Fibroblast of villous mesenchyme (primary cell): ENCODE measurements at regions not wholly inside any gene's neighbourhood (a gene's known extent, or its start where the extent isn't known, plus 50 kb on each side); places are given as distances from the start of the nearest gene placed in this dataset.

ENCODE experiments used
- DNase-seq: peaks from one replicate; pipeline ENCODE4 v3.0.0-alpha.2; 2010; ENCODE audit warnings: low read depth
- H3K4me3 ChIP-seq: 2 replicates; pipeline ENCODE4 v1.5.1; 2011; ENCODE audit warnings: low read depth, mild to moderate bottlenecking, low read length
- TF ChIP-seq, protein P1 (sequence below): IDR thresholded peaks from 2 replicates; pipeline ENCODE4 v1.5.1; 2012; ENCODE audit warnings: low read depth, mild to moderate bottlenecking, low read length; ENCODE audit not compliant: insufficient read depth

DNA sequence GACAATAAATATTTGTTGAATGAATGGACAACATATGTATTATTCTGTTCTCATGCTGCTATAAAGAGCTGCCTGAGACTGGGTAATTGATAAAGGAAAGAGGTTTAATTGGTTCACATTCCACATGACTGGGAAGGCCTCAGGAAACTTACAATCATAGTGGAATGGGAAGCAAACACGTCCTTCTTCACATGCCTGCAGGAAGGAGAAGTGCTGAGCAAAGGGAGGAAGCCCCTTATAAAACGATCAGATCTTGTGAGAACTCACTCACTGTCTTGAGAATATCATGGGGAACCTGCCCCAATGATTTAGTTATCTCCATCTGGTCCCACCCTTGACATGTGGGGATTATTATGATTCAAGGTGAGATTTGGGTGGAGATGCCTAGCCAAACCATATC lies 233.9 kb upstream of the AADAT start:
- H3K4me3 ChIP-seq = no peak overlapping the region
- DNase-seq = no peak
- TF ChIP-seq, protein P1, sequence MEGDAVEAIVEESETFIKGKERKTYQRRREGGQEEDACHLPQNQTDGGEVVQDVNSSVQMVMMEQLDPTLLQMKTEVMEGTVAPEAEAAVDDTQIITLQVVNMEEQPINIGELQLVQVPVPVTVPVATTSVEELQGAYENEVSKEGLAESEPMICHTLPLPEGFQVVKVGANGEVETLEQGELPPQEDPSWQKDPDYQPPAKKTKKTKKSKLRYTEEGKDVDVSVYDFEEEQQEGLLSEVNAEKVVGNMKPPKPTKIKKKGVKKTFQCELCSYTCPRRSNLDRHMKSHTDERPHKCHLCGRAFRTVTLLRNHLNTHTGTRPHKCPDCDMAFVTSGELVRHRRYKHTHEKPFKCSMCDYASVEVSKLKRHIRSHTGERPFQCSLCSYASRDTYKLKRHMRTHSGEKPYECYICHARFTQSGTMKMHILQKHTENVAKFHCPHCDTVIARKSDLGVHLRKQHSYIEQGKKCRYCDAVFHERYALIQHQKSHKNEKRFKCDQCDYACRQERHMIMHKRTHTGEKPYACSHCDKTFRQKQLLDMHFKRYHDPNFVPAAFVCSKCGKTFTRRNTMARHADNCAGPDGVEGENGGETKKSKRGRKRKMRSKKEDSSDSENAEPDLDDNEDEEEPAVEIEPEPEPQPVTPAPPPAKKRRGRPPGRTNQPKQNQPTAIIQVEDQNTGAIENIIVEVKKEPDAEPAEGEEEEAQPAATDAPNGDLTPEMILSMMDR = no peak

DNA sequence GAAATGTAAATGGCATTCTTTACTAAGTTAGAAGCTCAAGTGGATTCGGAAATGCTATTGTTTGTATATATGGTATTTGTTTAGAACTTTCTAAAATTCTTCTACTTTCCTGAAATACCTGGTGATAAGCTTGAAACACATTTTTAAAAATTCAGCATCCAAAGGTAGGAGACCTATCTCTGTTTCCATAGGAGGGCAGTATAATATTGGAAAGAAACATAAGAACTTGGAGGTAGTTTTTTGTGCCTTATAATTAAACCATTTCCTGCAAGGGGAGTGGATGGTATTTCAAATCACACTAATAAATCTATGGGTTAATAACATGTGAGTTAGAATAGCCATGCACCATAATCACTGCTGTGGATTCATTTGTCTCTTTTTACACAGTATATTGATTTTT lies 217.4 kb upstream of the AADAT start:
- DNase-seq = no peak
- H3K4me3 ChIP-seq = no peak overlapping the region
- TF ChIP-seq, protein P1 = no peak

DNA sequence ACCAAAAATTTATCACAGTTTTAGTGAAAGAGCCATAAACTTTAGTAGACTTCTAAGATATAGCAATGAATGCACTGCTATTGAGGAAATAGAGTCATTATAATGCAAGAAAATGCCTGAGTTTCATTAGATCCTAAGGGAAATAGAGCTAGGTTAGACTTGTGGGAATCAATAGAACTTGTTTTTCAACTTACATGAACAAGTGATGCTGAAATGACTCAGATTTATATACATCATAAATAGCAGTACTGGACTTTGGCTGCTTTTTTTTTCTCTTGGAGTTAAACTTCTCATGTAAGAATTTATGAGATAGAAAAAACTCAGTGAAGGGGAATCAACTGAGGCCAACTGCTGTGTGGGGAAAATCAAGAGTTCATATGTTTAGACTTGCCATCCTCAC lies 216.5 kb upstream of the AADAT start:
- no peak overlapping the region for H3K4me3 ChIP-seq
- no peak for DNase-seq
- TF ChIP-seq, protein P1 = no peak

DNA sequence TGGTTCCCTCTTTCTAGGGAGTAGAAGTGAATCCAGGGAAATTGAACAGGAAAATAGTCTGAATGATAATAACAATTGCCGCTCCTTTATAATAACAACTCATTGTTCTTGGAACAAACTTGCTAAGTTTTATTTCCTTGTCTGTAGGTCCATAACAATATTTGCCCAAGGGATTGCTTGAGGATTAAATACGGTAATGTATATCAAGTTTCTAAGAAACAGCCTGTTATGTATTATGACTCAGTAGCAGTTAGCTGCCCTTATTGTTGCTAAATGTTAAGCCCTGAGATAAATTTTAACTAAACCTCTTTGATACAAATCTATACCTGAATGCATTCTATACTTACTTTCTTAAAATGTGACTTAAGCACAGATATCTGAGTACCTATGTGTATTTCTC lies 215.9 kb upstream of the AADAT start:
- DNase-seq = no peak
- TF ChIP-seq, protein P1 = no peak
- H3K4me3 ChIP-seq = no peak overlapping the region

DNA sequence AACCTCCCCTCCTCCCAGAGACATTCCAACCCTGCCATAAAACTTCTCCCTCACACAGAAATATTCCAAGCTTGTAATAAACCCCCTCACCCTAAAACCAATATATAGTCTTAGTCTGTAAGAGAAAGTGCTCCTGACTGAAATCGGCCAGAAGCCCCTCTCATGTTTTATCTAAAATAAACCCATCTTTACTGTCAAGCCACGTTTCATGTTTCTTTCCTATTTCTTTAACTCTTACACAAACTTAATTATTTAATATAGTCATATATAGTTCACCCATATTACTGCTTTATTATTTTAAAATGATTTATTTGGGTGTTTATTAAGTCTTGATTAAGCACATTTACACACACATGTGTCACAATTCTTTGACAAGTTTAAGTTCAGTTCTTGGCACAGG lies 191.3 kb upstream of the AADAT start:
- no peak overlapping the region for H3K4me3 ChIP-seq
- DNase-seq = no peak
- TF ChIP-seq, protein P1 = no peak

DNA sequence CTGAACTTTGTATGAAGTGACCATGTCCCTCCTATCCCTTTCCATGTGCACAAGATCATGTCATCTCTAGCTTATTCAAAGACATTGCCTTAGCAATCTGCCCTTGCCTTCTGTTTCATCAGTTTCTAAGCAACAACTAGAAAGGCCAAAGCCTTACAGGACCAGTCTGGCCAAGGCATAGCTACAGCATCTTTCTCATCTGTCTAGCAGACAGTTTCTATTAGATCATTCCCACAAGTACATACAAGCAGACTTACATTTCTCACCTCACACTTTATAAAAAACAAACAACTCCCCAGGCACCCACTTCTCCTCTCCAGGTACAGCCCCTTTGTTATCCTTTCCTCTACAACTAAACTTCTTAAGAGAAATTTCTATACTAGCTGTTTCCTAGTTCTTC lies 188.7 kb upstream of the AADAT start:
- DNase-seq = no peak
- TF ChIP-seq, protein P1 = no peak
- H3K4me3 ChIP-seq = no peak overlapping the region

DNA sequence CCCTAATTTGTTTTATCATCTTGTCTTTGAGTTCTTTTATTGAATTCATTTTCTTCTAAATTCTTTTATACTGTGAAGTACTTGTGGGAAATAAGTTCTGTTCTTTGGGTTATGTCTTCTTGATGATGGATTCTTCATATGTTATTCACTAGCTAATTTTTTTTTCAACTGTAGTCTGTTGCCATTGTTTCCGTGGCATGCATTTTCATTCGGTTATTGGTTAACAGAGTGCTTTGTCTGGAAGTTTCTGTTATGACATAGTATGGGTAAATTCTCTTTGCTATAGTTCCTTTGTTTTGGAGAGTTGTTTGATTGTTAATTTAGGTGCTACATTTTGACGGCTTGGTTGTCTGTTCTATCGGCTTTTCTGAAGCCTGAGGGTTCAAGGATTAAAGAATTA lies 184.9 kb upstream of the AADAT start:
- no peak overlapping the region for H3K4me3 ChIP-seq
- no peak for DNase-seq
- TF ChIP-seq, protein P1 = no peak
